Liver (tissue), 3 donors: ENCODE measurements at regions not wholly inside any gene's neighbourhood (a gene's known extent, or its start where the extent isn't known, plus 50 kb on each side); places are given as distances from the start of the nearest gene placed in this dataset.

Source experiments
- EGR1 ChIP-seq, 2 donors: IDR thresholded peaks; 2 replicates each; pipeline ENCODE4 v1.6.1; 2016 to 2018; ENCODE audit warnings: antibody characterized with exemption in 2 of 2, low read depth in 2 of 2
- JUND ChIP-seq, 2 donors: IDR thresholded peaks; 2 replicates each; pipeline ENCODE4 v1.6.1; 2016; ENCODE audit warnings: antibody characterized with exemption in 2 of 2
- RAD21 ChIP-seq, 2 donors: IDR thresholded peaks; 2 replicates each; pipeline ENCODE4 v1.6.1; 2016; ENCODE audit warnings: antibody characterized with exemption in 2 of 2, mild to moderate bottlenecking in 2 of 2
- YY1 ChIP-seq: IDR thresholded peaks from 2 replicates; pipeline ENCODE4 v1.6.1; 2016; ENCODE audit warnings: antibody characterized with exemption, mild to moderate bottlenecking
- TF ChIP-seq, protein P1 (sequence below): IDR thresholded peaks from 2 replicates; pipeline ENCODE4 v1.6.1; 2016; ENCODE audit warnings: antibody characterized with exemption
- TF ChIP-seq, protein P2 (sequence below): fragments of 150-350 bp; IDR thresholded peaks from 2 replicates; pipeline ENCODE4 v1.5.1; 2017; ENCODE audit warnings: improper control_type of control experiment, low read depth, low read length; ENCODE audit not compliant: missing input control
- TF ChIP-seq, protein P3 (sequence below): IDR thresholded peaks from 2 replicates; pipeline ENCODE4 v1.6.1; 2016; ENCODE audit warnings: antibody characterized with exemption
- donor health status: healthy.
- donor health status: healthy.

DNA sequence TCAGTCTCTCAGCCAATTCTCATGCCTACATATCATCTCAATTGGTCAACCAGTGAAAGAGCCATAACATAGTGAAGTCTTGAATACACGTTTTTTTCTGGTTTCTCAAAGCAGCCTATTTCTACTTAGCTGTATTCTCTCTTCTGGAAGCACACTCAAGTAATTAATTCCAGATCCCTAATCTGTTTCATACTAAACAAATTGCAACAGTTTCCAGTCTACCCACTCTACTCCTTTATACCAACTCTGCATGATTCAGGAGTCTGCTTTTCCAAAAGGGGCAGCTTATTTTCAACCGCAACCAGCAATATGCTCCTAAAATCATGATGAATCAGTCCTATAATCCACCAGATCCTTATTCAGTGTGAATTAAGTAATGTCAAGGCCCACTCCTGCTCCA, 211.7 kb downstream of the TLE1 start:
- TF ChIP-seq, protein P1, sequence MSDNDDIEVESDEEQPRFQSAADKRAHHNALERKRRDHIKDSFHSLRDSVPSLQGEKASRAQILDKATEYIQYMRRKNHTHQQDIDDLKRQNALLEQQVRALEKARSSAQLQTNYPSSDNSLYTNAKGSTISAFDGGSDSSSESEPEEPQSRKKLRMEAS: no peak
- TF ChIP-seq YY1 (no peak), RAD21 (IDR thresholded peaks at IDR 0.05) (no peak), JUND (IDR thresholded peaks at IDR 0.05) (no peak), EGR1 (IDR thresholded peaks at IDR 0.05; ENCODE audit: low read depth in 2 of 2) (no peak)
- TF ChIP-seq, protein P2, sequence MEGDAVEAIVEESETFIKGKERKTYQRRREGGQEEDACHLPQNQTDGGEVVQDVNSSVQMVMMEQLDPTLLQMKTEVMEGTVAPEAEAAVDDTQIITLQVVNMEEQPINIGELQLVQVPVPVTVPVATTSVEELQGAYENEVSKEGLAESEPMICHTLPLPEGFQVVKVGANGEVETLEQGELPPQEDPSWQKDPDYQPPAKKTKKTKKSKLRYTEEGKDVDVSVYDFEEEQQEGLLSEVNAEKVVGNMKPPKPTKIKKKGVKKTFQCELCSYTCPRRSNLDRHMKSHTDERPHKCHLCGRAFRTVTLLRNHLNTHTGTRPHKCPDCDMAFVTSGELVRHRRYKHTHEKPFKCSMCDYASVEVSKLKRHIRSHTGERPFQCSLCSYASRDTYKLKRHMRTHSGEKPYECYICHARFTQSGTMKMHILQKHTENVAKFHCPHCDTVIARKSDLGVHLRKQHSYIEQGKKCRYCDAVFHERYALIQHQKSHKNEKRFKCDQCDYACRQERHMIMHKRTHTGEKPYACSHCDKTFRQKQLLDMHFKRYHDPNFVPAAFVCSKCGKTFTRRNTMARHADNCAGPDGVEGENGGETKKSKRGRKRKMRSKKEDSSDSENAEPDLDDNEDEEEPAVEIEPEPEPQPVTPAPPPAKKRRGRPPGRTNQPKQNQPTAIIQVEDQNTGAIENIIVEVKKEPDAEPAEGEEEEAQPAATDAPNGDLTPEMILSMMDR: no peak
- TF ChIP-seq, protein P3, sequence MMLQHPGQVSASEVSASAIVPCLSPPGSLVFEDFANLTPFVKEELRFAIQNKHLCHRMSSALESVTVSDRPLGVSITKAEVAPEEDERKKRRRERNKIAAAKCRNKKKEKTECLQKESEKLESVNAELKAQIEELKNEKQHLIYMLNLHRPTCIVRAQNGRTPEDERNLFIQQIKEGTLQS: no peak
